HS-5 (cell line): ENCODE measurements at regions not wholly inside any gene's neighbourhood (a gene's known extent, or its start where the extent isn't known, plus 50 kb on each side); places are given as distances from the start of the nearest gene placed in this dataset.

Experiments used
- DNase-seq: peaks from one replicate; pipeline ENCODE4 v3.0.0-alpha.2; 2012; ENCODE audit warnings: low read depth

DNA sequence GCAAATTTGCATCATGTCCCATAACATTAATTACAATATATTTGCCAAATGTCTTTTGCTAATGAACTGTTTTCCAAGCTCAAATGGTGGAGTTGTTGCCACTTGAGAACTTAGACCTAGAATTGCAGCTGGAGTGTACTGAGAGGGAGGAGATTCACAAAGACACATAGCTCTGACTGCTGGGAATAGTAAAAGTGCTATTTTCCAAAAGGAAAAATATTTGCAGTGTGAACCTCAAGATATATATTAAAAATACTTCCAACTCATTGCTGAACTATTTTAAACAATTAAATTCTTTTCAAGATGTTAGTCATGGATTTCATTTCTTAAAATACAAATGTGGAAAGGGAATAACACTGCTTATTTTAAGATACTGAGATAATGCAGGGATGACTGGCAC is 666.8 kb upstream of the ARPP21 start:
- no peak for DNase-seq

DNA sequence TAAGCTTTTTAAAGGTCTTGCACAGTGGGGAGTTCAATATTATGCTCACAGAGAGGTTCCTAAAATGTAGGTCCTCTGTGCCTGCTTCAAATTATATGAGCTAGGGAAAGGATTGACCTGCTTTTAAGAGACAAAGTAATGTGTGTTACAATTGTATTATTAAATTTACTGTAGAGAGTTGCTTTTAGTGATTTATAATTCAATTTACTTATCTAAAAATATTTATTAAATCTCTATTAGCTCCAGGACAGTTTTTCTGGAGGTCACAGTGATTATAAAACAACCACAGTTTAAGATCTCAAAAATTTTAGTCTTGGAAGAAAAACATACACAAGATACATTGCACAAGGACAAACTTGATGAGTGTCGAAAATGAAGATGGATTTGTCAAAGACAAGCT is 665.7 kb upstream of the ARPP21 start:
- no peak for DNase-seq

DNA sequence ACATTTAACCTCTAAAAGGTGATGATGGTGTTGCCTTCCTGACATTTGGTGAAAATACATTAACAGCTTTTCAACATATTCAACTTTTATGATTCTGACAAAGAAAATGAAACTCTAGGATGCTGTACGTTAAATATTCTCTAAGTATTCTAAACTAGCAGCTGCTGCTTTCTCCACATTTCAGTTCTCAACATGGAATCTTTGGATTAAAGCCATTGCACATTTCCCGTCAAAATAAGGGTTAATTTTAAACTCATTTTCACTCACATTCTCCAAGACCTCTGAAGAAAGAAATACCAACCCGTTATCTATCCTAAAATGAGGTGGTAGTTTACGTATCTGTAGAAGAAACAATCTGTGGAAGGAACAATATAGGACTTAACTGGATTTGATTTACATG is 655.7 kb upstream of the ARPP21 start:
- DNase-seq: no peak

DNA sequence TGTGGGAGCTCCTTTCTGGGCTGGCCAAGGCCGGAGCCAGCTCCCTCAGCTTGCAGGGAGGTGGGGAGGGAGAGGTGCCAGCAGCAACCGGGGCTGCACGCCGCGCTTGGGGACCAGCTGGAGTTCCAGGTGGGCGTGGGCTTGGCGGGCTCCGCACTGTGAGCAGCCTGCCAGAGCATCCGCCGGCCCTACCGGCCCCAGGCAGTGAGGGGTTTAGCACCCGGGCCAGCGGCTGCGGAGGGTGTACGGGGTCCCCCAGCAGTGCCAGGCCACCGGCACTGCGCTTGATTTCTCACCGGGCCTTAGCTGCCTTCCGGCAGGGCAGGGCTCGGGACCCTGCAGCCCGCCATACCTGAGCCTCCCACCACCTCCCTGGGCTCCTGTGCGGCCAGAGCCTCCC is 651.0 kb upstream of the ARPP21 start:
- no peak for DNase-seq

DNA sequence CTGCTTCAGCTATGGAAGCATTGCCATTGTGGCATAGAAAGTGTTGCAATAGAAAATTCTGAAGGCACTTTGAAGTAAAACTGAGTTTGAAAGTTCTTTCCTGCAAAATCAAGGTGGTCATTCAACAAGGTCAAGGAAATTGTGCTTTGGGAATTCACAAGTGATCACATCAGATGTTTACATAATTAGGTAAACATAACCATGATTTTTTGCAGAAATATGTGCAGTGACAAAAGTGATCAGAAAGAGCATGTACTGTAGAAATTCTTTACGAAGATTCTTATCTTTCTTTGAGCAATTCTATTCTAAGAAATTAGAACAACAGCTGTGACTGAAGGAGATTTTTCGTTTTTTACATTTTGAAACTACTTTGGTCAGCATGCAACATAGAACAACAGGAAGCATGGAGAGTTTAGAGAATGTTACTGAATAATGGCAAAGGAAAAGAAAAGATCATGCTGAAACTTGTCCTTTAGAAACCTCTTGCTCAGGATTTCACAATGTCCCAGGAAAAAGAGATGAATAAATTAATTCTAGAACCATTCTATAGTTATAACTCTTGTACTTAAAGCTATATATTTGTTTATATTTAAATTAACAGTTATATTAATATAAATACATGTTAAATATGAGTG is 643.4 kb upstream of the ARPP21 start:
- no peak for DNase-seq

DNA sequence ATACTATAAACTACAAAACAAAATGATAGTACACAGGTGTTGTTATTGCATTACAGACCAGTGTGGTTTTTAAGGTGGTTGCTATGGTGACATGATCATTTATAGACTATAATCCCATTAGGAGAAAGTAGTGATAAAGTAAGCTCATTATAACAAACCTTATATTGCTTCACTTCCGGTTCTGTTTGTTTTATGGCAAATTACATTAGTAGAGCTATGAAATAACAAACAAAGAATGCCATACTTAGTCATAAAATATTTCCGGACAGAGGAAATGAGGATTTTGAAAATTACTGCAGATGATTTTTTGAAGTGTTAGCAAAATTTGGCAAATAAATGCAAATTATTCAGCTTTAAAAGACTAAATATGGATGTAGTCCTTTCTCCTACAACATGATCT is 640.4 kb upstream of the ARPP21 start:
- DNase-seq: peak; percentile 2

DNA sequence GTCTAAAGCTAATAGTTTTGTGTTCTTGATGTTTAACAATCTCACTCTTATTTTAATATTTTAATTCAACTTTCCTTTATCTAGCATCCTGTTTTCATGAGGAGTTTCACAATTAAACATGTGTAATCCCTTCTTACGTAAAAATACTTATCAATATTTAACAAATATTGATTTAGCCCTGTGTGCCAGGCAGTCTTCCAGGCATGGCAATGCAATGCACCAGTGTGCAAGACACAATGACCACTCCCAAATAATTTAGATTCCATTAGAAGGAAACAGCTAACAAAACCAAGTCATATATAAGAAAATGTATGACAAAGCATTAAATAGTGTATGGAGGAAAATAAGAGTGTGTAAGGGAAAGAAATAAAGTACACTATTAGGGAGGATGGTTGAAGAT is 627.1 kb upstream of the ARPP21 start:
- DNase-seq: no peak

DNA sequence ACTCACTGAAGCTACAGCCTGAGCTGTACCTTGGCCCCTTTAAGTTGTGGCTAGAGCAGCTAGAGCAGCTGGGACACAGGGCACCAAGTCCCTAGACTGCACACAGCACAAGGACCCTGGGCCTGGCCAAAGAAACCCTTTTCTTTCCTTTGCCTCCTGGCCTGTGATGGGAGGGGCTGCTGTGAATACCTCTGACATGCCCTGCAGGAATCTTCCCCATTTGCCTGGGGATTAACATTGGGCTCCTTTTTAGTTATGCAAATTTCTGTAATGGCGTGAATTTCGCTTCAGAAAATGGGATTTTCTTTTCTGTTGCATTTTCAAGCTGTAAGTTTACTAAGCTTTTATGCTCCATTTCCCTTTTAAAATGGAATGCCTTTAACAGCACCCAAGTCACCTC is 611.2 kb upstream of the ARPP21 start:
- DNase-seq: no peak

DNA sequence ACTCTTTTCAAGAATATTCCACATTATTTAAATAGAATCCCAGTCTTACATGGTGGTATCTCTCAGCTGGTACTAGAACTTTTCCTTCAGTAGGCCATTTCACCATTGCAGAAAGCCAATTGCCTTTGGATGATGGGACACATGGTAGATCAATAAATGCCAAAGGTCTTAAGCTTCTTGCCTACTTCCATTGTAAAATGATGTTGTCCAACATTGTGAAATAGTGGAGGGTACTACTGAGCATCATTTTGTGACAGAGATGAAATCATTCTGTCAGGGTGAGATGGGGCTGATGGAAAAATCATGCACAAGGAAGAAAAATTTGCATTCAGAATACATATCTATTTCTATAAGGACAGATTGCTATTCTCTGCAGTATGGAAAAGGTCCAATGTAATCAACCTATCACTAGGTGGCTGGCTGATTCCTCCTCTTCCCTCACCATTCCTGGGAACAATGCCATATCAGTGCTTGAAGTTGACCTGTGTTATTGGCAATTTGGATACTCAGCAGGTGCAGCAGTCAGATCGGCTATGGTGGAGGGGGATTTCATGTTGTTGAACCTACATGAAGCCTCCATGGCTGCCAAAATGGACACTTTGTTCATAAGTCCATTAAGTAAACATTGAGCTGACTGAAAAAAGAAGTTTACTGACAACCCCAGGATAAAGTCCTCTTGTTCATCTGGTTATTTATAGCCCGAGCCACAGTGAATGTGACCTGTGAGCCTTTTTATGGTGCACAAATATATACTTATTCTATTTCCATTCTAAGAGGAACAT is 596.9 kb upstream of the ARPP21 start:
- no peak for DNase-seq

DNA sequence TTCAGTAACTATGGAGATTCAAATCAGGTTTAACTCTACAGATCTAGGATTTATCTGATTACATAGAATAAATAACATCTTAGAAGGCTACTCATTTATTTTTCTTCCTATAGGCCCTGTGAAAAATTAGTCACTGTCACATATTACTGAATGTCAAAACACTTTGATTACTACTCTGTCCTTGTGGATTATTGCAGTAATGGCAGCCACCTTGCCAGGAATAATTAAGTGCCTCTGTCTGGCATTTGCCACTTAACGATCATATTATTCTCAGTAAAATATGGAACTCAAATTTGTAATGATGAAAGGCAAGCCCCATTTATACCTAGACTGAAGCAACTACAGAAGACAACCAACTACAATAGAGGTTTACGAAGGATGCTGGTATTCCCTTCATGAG is 596.3 kb upstream of the ARPP21 start:
- no peak for DNase-seq

DNA sequence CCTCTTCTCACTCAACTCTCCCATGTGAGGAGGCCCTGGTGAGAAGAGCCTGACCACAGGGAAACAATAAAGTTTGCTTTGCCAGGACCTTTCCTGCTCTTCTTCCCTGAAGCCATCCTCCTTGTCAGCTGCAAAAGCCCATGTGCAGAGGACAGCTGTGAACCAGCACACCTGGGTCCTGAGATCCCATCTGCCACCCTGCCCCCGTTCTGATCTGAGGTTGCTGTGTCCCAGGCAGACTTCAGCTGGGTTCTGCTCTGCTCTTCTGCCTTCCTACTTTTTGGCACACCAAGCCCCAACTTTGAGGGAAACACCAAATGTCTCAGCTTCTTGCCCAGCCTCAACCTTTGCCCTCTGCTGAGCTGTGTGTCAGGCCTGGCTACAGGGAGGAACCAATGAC is 595.1 kb upstream of the ARPP21 start:
- DNase-seq: no peak

DNA sequence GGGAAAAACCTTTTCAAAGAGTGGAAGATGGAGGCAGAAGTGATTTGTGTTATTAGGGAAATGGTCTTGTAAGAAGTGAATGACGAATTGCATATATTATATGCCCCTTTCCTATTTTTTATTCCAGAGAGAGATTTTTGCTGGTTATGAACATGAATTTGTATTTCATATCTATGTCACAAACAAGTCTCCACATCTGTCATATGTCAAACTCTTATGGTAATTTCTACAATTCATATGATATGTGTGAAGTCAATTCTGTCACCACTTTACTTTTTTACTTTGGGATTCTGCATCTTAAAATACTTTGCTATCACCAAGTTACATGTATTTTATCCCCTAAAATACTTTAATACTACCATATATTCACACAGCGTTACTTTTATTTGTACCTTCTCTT is 594.2 kb upstream of the ARPP21 start:
- no peak for DNase-seq

DNA sequence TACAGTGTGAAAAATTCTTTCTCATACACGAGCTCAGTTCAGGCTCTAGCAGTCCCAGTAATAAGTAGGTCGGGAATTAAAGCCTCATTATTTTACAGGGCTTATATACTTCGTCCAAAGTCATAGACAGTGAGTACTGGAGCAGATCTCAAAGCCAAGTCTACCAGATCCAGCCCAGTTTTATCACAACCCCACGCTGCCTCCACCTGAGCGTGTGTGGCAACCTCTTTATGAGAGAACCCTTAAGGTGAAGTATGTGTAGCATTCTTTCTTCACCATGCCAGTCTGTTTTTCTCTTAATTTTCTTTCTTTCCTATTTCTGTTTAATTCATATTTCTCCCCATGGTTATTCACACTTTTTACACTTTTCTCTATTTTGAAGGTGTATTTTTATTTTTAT is 574.6 kb upstream of the ARPP21 start:
- DNase-seq: no peak

DNA sequence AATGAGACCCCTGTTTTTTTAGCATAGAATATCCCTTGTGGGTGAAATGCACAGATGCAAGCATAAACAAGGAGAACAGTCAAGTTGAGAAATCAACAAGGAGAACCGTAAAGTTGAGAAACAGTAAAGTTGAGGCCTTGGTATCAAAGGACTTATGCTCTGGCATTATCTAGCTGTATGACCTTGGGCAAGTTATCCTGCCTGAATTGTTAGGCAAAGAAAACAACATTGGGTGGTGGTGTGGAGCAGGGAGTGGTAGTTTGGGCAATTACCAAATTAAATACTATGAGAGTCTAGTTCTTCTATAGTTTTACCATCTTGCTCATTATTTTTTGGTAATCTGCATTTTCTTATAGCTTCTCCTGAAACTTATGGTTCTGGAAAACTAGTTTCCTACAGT is 573.4 kb upstream of the ARPP21 start:
- no peak for DNase-seq

DNA sequence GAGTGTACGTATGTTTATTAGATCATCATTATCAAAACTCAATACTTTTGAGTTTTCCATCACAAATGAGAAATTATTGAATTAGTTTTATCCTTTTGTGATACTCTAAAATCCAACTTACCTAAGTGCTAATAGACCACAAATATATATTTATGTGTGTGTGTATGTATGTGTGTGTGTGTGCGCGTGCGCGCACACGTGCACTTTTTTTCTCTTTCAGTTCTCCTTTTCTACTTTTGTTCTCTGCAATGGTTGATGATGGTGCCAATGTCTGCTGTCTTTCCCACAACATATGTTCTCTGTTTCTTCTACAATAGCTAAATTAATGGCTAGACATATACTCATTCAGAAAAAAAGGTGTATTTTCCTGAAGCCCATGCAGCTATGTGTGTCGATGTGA is 571.6 kb upstream of the ARPP21 start:
- DNase-seq: no peak

DNA sequence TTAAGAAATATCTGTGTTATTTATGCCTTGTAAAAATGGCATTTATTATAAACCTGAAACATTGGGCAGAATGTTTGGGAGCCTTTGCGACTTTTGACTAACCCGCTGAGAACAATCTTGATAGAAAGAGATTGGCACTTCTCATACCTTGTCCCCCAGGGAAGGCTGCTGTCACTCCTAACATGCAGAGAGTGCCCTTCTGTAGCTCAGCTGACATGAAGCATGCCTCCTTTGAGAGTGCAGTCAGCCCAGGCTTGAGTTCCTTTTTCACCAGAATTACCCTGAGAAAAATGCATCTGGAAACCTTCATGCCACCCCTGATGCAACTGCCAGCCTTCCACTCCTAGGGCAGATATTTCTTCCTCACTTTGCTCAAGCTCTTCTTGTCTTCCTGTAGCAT is 569.2 kb upstream of the ARPP21 start:
- no peak for DNase-seq

DNA sequence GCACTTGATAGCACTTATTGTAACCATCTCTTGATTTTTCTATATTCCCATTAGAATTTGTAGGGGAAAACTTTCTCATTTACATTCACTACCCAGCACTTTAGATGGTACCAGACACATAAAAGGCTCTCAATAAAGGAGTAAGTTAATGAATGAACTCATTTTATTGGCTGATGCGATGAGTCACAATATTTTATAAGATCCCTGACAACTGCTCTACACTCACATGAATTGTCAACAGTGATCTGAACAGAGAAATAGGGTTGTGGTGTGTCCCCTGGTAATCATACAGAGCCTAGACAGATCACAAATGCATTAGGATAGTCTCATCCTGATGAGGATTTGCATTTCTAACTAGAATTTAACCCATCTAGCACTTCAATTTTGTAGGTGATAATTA is 567.6 kb upstream of the ARPP21 start:
- DNase-seq: no peak

DNA sequence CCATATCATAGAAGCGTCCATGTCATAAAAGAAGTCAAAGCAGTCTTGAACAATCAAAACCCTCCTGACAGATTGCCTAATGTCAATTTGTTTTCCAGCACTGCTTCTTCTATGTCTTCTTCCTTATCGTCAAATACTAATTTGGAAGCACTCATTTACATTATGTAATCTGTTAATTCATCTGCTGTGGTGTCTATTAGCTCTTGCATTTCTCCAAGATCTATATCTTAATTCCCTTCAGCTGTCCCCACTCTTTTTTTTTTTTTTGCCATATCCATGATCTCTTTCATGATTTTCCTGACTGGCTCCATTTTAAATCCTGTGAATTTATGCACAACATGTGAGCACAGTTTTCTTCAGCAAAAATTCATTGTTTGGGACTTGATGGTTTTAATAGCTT is 560.5 kb upstream of the ARPP21 start:
- DNase-seq: no peak

DNA sequence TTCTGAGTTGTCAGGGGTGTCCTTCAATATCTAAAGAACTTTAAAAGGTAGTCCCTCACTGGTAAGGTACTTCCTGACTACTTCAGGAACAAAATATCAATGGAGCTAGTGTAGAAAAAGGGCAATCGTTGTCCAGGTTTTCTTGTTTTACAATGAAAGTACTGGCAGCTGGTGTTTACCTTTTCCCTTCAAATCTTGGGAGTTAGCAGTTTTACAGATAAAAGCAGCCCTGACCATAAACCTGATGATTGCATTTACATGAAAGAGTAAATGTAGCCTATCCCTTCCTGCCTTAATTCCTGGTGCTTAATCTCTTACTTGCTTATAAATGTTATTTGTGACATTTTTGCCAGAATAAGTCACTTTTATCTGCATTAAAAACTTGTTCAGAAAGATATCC is 559.9 kb upstream of the ARPP21 start:
- no peak for DNase-seq

DNA sequence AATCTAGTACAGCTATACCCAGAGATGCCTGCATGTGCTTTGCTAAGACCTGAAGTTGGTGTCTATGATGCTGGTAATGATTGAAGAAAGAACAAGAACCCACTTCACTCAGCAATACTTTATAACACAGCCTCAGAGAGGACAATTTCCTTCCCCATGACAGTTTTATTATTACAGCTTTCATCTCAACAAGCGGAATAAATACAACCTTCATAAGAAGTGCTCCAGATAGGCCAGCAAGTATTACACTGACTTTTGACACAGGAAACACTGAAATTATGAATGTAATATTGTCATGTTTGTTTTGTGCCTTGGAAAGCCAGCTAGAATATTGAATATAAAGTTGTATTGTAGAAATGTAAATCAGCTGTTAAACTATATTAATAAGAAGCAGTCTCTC is 557.4 kb upstream of the ARPP21 start:
- no peak for DNase-seq

DNA sequence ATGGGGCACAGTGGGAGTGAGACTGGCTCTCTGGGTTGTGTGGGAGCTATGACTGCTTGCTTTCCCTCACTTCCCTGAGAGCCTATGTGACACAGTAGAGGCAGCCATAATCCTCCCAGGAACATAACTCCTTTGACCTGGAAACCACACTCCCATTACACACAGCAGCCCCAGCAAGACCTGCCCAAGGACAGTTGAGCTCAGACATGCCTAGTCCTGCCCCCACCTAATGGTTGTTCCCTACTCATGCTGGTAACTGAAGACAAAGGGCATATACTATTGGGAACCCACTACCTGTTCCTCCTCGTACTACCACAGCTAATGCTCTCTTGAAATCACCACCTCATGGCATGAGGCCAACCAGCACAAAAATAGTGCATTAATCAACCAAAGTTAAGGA is 550.4 kb upstream of the ARPP21 start:
- no peak for DNase-seq

DNA sequence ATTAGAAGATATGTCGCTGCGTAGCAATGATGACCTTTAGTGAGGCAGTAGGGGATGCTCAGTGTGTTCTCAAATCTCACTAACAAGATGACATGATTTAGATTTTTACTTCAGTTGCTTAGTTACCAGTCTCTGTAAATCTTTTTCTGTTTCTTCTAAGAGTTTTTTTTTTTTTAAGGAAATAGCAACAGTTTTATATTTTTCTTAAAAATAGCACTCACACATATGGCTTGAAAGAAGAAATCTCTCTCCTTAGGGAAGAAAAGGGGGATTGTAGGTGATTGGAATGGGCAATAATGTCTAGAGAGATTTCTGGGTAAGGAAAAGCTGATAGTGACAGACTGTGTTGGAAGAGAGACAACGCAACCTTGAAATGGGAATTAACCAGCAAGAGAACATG is 524.6 kb upstream of the ARPP21 start:
- no peak for DNase-seq

DNA sequence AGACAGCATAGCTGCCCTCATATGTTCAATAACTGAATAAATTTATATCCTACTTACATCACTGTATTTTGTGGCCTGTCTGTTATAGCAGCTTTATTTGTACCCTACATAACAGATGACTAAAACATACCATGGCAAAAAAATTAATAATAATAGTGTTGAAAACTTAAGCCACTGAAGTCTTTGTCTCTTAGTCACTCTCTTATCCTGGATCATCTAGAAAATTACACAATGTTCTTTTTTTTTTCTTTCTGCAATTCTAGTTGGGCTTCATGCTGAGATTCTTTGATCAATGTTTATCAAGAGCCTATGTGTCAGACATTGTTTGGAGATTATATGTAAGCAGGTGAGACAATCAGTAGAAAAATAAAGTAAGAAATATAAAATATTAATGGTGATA is 519.3 kb upstream of the ARPP21 start:
- peak; percentile 1 for DNase-seq

DNA sequence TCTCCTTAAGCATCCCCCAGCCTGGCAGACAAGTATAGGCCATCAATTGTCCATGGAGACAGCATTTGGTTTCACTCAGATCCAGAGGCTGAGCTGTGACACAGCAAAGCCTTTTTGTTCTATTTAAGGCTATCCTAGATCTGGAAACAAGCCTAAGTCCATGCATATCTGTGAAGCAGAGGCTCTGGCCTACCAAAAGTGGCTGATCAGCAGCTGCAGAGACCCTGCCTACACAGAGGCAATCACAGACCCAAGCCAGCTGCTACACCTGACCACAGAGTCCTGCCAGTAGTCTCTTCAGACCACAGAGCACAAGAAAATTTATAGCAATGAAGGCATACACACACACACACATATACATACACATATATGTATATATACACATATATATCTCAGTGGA is 501.7 kb upstream of the ARPP21 start:
- DNase-seq: no peak
